ENCODE measurements at regions not wholly inside any gene's neighbourhood (a gene's known extent, or its start where the extent isn't known, plus 50 kb on each side); places are given as distances from the start of the nearest gene placed in this dataset.

- H3K18ac ChIP-seq (ENCODE audit: extremely low read depth, low read length) = no peak overlapping the region
- H2BK15ac ChIP-seq (ENCODE audit: low read length) = no peak overlapping the region
- H3K4ac ChIP-seq (replicated peaks; ENCODE audit: insufficient read length, low read depth, low read length) = no peak overlapping the region
- H3K27ac ChIP-seq (ENCODE audit: low read depth, low read length) = no peak overlapping the region
- H2BK5ac ChIP-seq (ENCODE audit: low read depth, low read length) = no peak overlapping the region
- H3K56ac ChIP-seq (replicated peaks; ENCODE audit: insufficient read length, low read depth, low read length) = no peak overlapping the region
- no peaks in the 10 kb centered on the region for H4K20me1 ChIP-seq (replicated peaks in 1 of 2; ENCODE audit: control insufficient read depth in 1 of 2, insufficient read depth in 2 of 2, low read length in 2 of 2)
- no peaks in the 10 kb centered on the region for H3K79me2 ChIP-seq (ENCODE audit: control insufficient read depth in 1 of 2, insufficient read depth in 2 of 2, low read length in 2 of 2)
- no peak overlapping the region for H4K8ac ChIP-seq (ENCODE audit: extremely low read depth, insufficient read depth, low read length)
- H3K4me2 ChIP-seq (ENCODE audit: insufficient read depth in 1 of 2, low read depth in 2 of 2, low read length in 2 of 2) = no peak overlapping the region
- H2AK5ac ChIP-seq (ENCODE audit: low read depth, low read length) = no peak overlapping the region
- H3K23me2 ChIP-seq (ENCODE audit: low read depth, low read length) = no peaks in the 10 kb centered on the region; the same call in 1 of the 2 replicates
- H3K9me3 ChIP-seq (ENCODE audit: insufficient read depth in 2 of 2, low read depth in 1 of 2, low read length in 1 of 2) = no peaks in the 10 kb centered on the region
- no peak overlapping the region for H2AFZ ChIP-seq (ENCODE audit: low read length)
- no peak overlapping the region for H3K4me3 ChIP-seq (ENCODE audit: extremely low read depth in 1 of 4, insufficient read depth in 2 of 4, low read depth in 3 of 4, low read length in 4 of 4)
- no peak overlapping the region for H4K91ac ChIP-seq (replicated peaks; ENCODE audit: insufficient read length, low read length)
- H4K5ac ChIP-seq (ENCODE audit: insufficient read length, low read depth, low read length) = no peak overlapping the region
- no peak overlapping the region for H3K23ac ChIP-seq (ENCODE audit: insufficient read length)
- FAIRE-seq = no peak
- H2BK120ac ChIP-seq (replicated peaks; ENCODE audit: low read depth, low read length) = no peak overlapping the region
- H3K36me3 ChIP-seq (ENCODE audit: control insufficient read depth in 2 of 4, insufficient read depth in 4 of 4, low read length in 3 of 4) = no peaks in the 10 kb centered on the region
- no peak overlapping the region for H2BK20ac ChIP-seq (ENCODE audit: low read length)
- H2BK12ac ChIP-seq (ENCODE audit: low read depth, low read length) = no peak overlapping the region
- H3K79me1 ChIP-seq (ENCODE audit: low read depth, low read length) = no peaks in the 10 kb centered on the region
- H3K14ac ChIP-seq (ENCODE audit: insufficient read length) = no peak overlapping the region
- 88% methylated on average over 3 of the region's 3 CpGs; no CpG with 5 or more reads in 1 of the 2 experiments for WGBS, 2 experiments (ENCODE audit: extremely low coverage in 1 of 2, insufficient coverage in 1 of 2, insufficient read length in 1 of 2, insufficient replicate concordance in 2 of 2, low coverage in 1 of 2, low lambda C conversion rate in 2 of 2, missing lambda C conversion rate in 1 of 2)
- POLR2A ChIA-PET (ENCODE audit: partially characterized antibody) = no interaction called here
- H3K4me1 ChIP-seq (replicated peaks in 1 of 4; ENCODE audit: control insufficient read depth in 3 of 4, insufficient read depth in 4 of 4, low read length in 3 of 4) = no peaks in the 10 kb centered on the region
- TF ChIP-seq FOSL1 (IDR thresholded peaks at IDR 0.05; ENCODE audit: insufficient read depth, low read depth, low read length) (no peak), BACH1 (IDR thresholded peaks at IDR 0.05; ENCODE audit: low read length) (no peak), KDM4A (IDR thresholded peaks at IDR 0.05; ENCODE audit: low read depth, low read length, severe bottlenecking) (no peak), RAD21 (IDR thresholded peaks at IDR 0.05 in 1 of 2, conservative IDR thresholded peaks at IDR 0.05 in 1 of 2; ENCODE audit: low read depth in 2 of 2, low read length in 2 of 2) (no peak), CBX5 (IDR thresholded peaks at IDR 0.05; ENCODE audit: low read depth, low read length) (no peak), ATF3 (IDR thresholded peaks at IDR 0.05; ENCODE audit: insufficient read depth, low read depth, low read length) (no peak), TEAD4 (IDR thresholded peaks at IDR 0.05; ENCODE audit: low read depth, low read length) (no peak), TBP (IDR thresholded peaks at IDR 0.05; ENCODE audit: low read depth, low read length) (no peak), NRF1 (IDR thresholded peaks at IDR 0.05; ENCODE audit: low read depth, low read length) (no peak), KDM1A (IDR thresholded peaks at IDR 0.05; ENCODE audit: borderline replicate concordance, low read length) (no peak), SIX5 (IDR thresholded peaks at IDR 0.05; ENCODE audit: low read depth, low read length) (no peak), SP4 (IDR thresholded peaks at IDR 0.05; ENCODE audit: low read length) (no peak)
- no peak for DNase-seq (ENCODE audit: low read depth in 1 of 2, low spot score in 2 of 2)
- no peaks in the 10 kb centered on the region for H3K27me3 ChIP-seq (replicated peaks in 1 of 4; ENCODE audit: control insufficient read depth in 3 of 4, extremely low read depth in 1 of 4, insufficient read depth in 3 of 4, low read length in 3 of 4)
- no peak overlapping the region for H3K9ac ChIP-seq (replicated peaks in 1 of 4; ENCODE audit: extremely low read depth in 1 of 4, low read depth in 3 of 4, low read length in 3 of 4)
- CTCF ChIA-PET (ENCODE audit: partially characterized antibody) = interaction anchor here (0.6 to 1.8 kb wide), 7 partner anchors 45 to 1223 kb away, joined by 3 to 8 read pairs (median 4); no protein-coding TSS in a partner anchor
Observed at GRCh38 chr10:105798328-105798889, 1157.3 kb downstream of the SORCS3 start.
